IMR-90 (cell line): ENCODE measurements at regions not wholly inside any gene's neighbourhood (a gene's known extent, or its start where the extent isn't known, plus 50 kb on each side); places are given as distances from the start of the nearest gene placed in this dataset.

Experiments
- ATAC-seq: fragments of 200-7000 bp; cut with Tn5 transposase; 2 replicates; pipeline ENCODE4 v1.9.1; 2020; ENCODE audit warnings: low read depth, mild to moderate bottlenecking, moderate library complexity
- BruUV-seq: library from RNA; stranded (reverse); fragments of 400-500 nt; replicated peaks from 2 replicates; lab custom pipeline; 2021; lab: Mats Ljungman, UMichigan
- CTCF ChIA-PET: fragments of 300-600 bp; formaldehyde crosslinking; extraction: SDS; loops from one replicate; lab custom pipeline; 2021; ENCODE audit warnings: antibody characterized with exemption; lab: Yijun Ruan, JAX
- POLR2A ChIA-PET: fragments of 300-600 bp; sonication (Branson Sonifier 250); formaldehyde crosslinking; loops from one replicate; lab custom pipeline; 2022; ENCODE audit warnings: antibody characterized with exemption; ENCODE audit not compliant: unreplicated experiment; lab: Charles Lee
- DNase-seq: peaks from one replicate; pipeline ENCODE4 v3.0.0; 2013
- H2AFZ ChIP-seq: replicated peaks from 2 replicates; pipeline ENCODE3; 2013; ENCODE audit warnings: low read length, mild to moderate bottlenecking; ENCODE audit not compliant: poor library complexity
- H2AK5ac ChIP-seq: 2 replicates; pipeline ENCODE4 v1.6.1; 2013; ENCODE audit warnings: low read depth, low read length, inconsistent platforms
- H2AK9ac ChIP-seq: replicated peaks from 2 replicates; pipeline ENCODE3; 2013; ENCODE audit warnings: mild to moderate bottlenecking, low read depth, low read length, moderate library complexity; ENCODE audit not compliant: poor library complexity
- H2BK120ac ChIP-seq: 2 replicates; pipeline ENCODE4 v1.6.1; 2013; ENCODE audit warnings: low read depth, low read length, inconsistent platforms
- H2BK15ac ChIP-seq: 3 replicates; pipeline ENCODE4 v1.6.1; 2013; ENCODE audit warnings: low read depth, low read length, inconsistent platforms
- H2BK20ac ChIP-seq: 2 replicates; pipeline ENCODE4 v1.6.1; 2013; ENCODE audit warnings: low read depth, mild to moderate bottlenecking, inconsistent platforms, low read length, moderate library complexity
- H2BK5ac ChIP-seq: 2 replicates; pipeline ENCODE4 v1.6.1; 2013; ENCODE audit warnings: mild to moderate bottlenecking, low read depth, low read length, inconsistent platforms; ENCODE audit not compliant: poor library complexity, severe bottlenecking
- H3K14ac ChIP-seq: replicated peaks from 2 replicates; pipeline ENCODE4 v1.6.1; 2013; ENCODE audit warnings: low read depth, low read length, inconsistent platforms
- H3K18ac ChIP-seq: 2 replicates; pipeline ENCODE4 v1.6.1; 2013; ENCODE audit warnings: low read depth, low read length, control low read depth
- H3K23ac ChIP-seq: 2 replicates; pipeline ENCODE4 v1.6.1; 2013; ENCODE audit warnings: low read depth, low read length, inconsistent platforms
- H3K27ac ChIP-seq: 2 replicates; pipeline ENCODE4 v1.5.1; 2013; ENCODE audit warnings: mild to moderate bottlenecking, control low read depth, low read length; ENCODE audit not compliant: insufficient read depth
- H3K27me3 ChIP-seq: 2 replicates; pipeline ENCODE4 v1.6.1; 2013; ENCODE audit warnings: low read length; ENCODE audit not compliant: control insufficient read depth, insufficient read depth
- H3K36me3 ChIP-seq: 2 replicates; pipeline ENCODE4 v1.6.1; 2013; ENCODE audit warnings: low read length, mixed read lengths; ENCODE audit not compliant: control insufficient read depth, insufficient read depth
- H3K4ac ChIP-seq: 2 replicates; pipeline ENCODE4 v1.6.1; 2013; ENCODE audit warnings: low read depth, low read length, inconsistent platforms
- H3K4me1 ChIP-seq: 2 replicates; pipeline ENCODE4 v1.6.1; 2013; ENCODE audit warnings: low read length, mixed read lengths; ENCODE audit not compliant: control insufficient read depth, insufficient read depth
- H3K4me2 ChIP-seq: 2 replicates; pipeline ENCODE4 v1.6.1; 2013; ENCODE audit warnings: low read depth, mild to moderate bottlenecking, control low read depth, low read length, moderate library complexity
- H3K4me3 ChIP-seq: 2 replicates; pipeline ENCODE4 v1.5.1; 2013; ENCODE audit warnings: low read depth, mild to moderate bottlenecking, control low read depth, low read length, moderate library complexity; ENCODE audit not compliant: insufficient read depth
- H3K56ac ChIP-seq: 2 replicates; pipeline ENCODE4 v1.6.1; 2013; ENCODE audit warnings: low read length, inconsistent platforms; ENCODE audit not compliant: insufficient read depth; ENCODE audit errors: extremely low read depth
- H3K79me1 ChIP-seq, 2 experiments: 2 replicates each; pipeline ENCODE4 v1.6.1; 2013; ENCODE audit warnings: low read length in 2 of 2, inconsistent platforms in 1 of 2, low read depth in 1 of 2
- H3K9ac ChIP-seq: 2 replicates; pipeline ENCODE4 v1.6.1; 2013; ENCODE audit warnings: low read depth, low read length, control low read depth
- H3K9me1 ChIP-seq: 2 replicates; pipeline ENCODE4 v1.6.1; 2013; ENCODE audit warnings: low read length, inconsistent platforms; ENCODE audit not compliant: insufficient read depth
- H3K9me3 ChIP-seq: 2 replicates; pipeline ENCODE4 v1.6.1; 2013; ENCODE audit warnings: low read length; ENCODE audit not compliant: control insufficient read depth, insufficient read depth
- H4K20me1 ChIP-seq: 2 replicates; pipeline ENCODE4 v1.6.1; 2013; ENCODE audit warnings: low read length, inconsistent platforms; ENCODE audit not compliant: insufficient read depth
- H4K5ac ChIP-seq: 2 replicates; pipeline ENCODE4 v1.6.1; 2013; ENCODE audit warnings: mild to moderate bottlenecking, low read depth, low read length, control low read depth
- H4K8ac ChIP-seq, 2 experiments: 2 replicates each; pipeline ENCODE4 v1.6.1; 2013; ENCODE audit warnings: low read depth in 2 of 2, low read length in 2 of 2, control low read depth in 1 of 2, inconsistent platforms in 1 of 2
- H4K91ac ChIP-seq: 2 replicates; pipeline ENCODE4 v1.6.1; 2013; ENCODE audit warnings: low read depth, low read length, inconsistent platforms; ENCODE audit not compliant: insufficient read depth
- FOS ChIP-seq: fragments of 150-350 bp; IDR thresholded peaks from 2 replicates; pipeline ENCODE4 v1.6.1; 2016; ENCODE audit warnings: low read depth, low read length
- MAZ ChIP-seq: IDR thresholded peaks from 2 replicates; pipeline ENCODE4 v1.6.1; 2012; ENCODE audit warnings: low read depth, mild to moderate bottlenecking, low read length, improper control_type of control experiment, moderate library complexity, borderline replicate concordance
- POLR2A ChIP-seq: IDR thresholded peaks from 2 replicates; pipeline ENCODE4 v1.6.1; 2012; ENCODE audit warnings: mild to moderate bottlenecking, low read depth, low read length
- WGBS, 2 experiments: methylation state at CpG; one replicate each; pipeline versions ENCODE4 v1.1.5 to v1.1.7; 2013; ENCODE audit warnings: missing lambda C conversion rate in 2 of 2; ENCODE audit not compliant: insufficient read length in 1 of 2; ENCODE audit errors: extremely low coverage in 2 of 2; 5-methylcytosine and 5-hydroxymethylcytosine counted together
- dilution Hi-C: fragments of 300-500 bp; cut with HindIII; formaldehyde crosslinking; loops from one replicate; pipeline ENCODE4 v1.14.3; 2018; ENCODE audit warnings: low sequenced_read_pairs; ENCODE audit not compliant: unreplicated experiment
- in situ Hi-C: fragments of 300-500 bp; cut with MboI; formaldehyde crosslinking; loops from 3 replicates; pipeline ENCODE4 v1.14.3; 2019; ENCODE audit warnings: low sequenced_read_pairs, inconsistent platforms, mixed read lengths
- intact Hi-C: fragments of 100-400 bp; cut with micrococcal nuclease; formaldehyde crosslinking; loops from 2 replicates; pipeline ENCODE4 v1.10.0; 2022
- TF ChIP-seq, protein P1 (sequence below): fragments of 150-350 bp; IDR thresholded peaks from 2 replicates; pipeline ENCODE4 v1.6.1; 2017; ENCODE audit warnings: mild to moderate bottlenecking, antibody characterized with exemption, low read length, low read depth

DNA sequence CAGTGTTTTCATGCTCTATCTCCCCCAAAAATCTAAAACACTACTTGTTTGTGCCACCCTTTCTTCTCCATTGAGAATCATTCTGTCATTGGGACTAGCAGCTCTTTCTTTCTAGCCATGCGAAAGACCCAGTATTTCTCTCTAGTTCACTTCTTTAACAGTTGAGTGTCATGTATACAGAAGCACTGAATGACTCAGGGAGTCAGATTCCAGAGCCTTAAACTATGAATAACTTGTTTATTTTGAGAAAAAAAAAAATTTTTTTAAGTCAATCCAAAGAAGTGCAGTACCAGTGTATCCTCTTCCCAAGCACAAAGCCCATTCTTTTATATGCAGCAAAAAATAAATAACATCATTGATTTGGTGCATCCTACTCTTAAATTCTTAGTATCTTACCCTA lies 415.4 kb upstream of the GRAMD2B start:
- no peaks in the 10 kb centered on the region for H3K79me1 ChIP-seq
- peaks cover 4% of the 10 kb centered on the region; the same call in 1 of the 2 replicates for H3K4me1 ChIP-seq
- WGBS, 2 experiments: no CpG with 5 or more reads among the region's 1 CpG

More for the DNA sequence above, 415.4 kb upstream of the GRAMD2B start:
- H4K5ac ChIP-seq: no peak overlapping the region
- no peak overlapping the region for H3K18ac ChIP-seq
- no peak overlapping the region for H3K14ac ChIP-seq
- H3K36me3 ChIP-seq: no peaks in the 10 kb centered on the region
- no peak overlapping the region; the same call in 1 of the 2 replicates for H4K91ac ChIP-seq
- H2AFZ ChIP-seq: no peak overlapping the region
- H3K4me2 ChIP-seq: peak overlapping the region; percentile 81
- no peak overlapping the region for H2BK5ac ChIP-seq
- DNase-seq: peak; percentile 78
- H2AK5ac ChIP-seq: no peak overlapping the region
- in situ Hi-C loops: no loop called here
- H4K20me1 ChIP-seq: no peaks in the 10 kb centered on the region
- ChIA-PET CTCF (no interaction called here), POLR2A (no interaction called here)
- dilution Hi-C loops: no loop called here
- no peak overlapping the region for H3K4me3 ChIP-seq
- no peak overlapping the region for H3K9ac ChIP-seq
- no peaks in the 10 kb centered on the region for H3K9me1 ChIP-seq
- no peaks in the 10 kb centered on the region for H3K9me3 ChIP-seq
- no peak overlapping the region for H2AK9ac ChIP-seq
- H2BK20ac ChIP-seq: peak overlapping the region; percentile 59; the same call in 1 of the 2 replicates
- H3K27ac ChIP-seq: no peak overlapping the region
- intact Hi-C loops: no loop called here
- H2BK120ac ChIP-seq: peak overlapping the region; percentile 43; the same call in 1 of the 2 replicates
- BruUV-seq: no TSS peak
- peak; percentile 91 for ATAC-seq
- H4K8ac ChIP-seq: no peak overlapping the region
- H2BK15ac ChIP-seq: no peak overlapping the region
- TF ChIP-seq MAZ (no peak), POLR2A (no peak), FOS (peak; percentile 30; the same call in 1 of the 2 replicates)
- TF ChIP-seq, protein P1, sequence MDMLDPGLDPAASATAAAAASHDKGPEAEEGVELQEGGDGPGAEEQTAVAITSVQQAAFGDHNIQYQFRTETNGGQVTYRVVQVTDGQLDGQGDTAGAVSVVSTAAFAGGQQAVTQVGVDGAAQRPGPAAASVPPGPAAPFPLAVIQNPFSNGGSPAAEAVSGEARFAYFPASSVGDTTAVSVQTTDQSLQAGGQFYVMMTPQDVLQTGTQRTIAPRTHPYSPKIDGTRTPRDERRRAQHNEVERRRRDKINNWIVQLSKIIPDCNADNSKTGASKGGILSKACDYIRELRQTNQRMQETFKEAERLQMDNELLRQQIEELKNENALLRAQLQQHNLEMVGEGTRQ: no peak
- H3K27me3 ChIP-seq: no peaks in the 10 kb centered on the region
- 0 out of 2 replicates have a peak overlapping the region, but pooled peaks have one; percentile 41 for H3K4ac ChIP-seq
- H3K23ac ChIP-seq: no peak overlapping the region
- no peak overlapping the region for H3K56ac ChIP-seq
